GM23338 (cell line): ENCODE measurements at regions not wholly inside any gene's neighbourhood (a gene's known extent, or its start where the extent isn't known, plus 50 kb on each side); places are given as distances from the start of the nearest gene placed in this dataset.

Experiments
- ATAC-seq: fragments of 200-7000 bp; cut with Tn5 transposase; 3 replicates; pipeline ENCODE4 v1.9.1; 2020
- DNase-seq: peaks from one replicate; pipeline ENCODE4 v3.0.0-alpha.2; 2015; ENCODE audit warnings: low spot score
- H2AFZ ChIP-seq: fragments of 200-600 bp; sonication (generic); 2 replicates; pipeline ENCODE4 v1.8.0; 2016; ENCODE audit warnings: antibody characterized with exemption, mild to moderate bottlenecking, moderate library complexity
- H3F3A ChIP-seq: fragments of 200-600 bp; sonication (generic); replicated peaks from 2 replicates; pipeline ENCODE4 v1.8.0; 2017; ENCODE audit warnings: antibody characterized with exemption, mixed run types, low read depth
- H3K27ac ChIP-seq: fragments of 200-600 bp; sonication (generic); 2 replicates; pipeline ENCODE4 v1.6.1; 2016; ENCODE audit warnings: low read depth
- H3K27me3 ChIP-seq: fragments of 200-600 bp; sonication (generic); 2 replicates; pipeline ENCODE4 v1.8.0; 2016; ENCODE audit warnings: mild to moderate bottlenecking, mixed run types, moderate library complexity; ENCODE audit not compliant: insufficient read depth
- H3K36me3 ChIP-seq: fragments of 200-600 bp; sonication (generic); 2 replicates; pipeline ENCODE4 v1.8.0; 2016; ENCODE audit warnings: mild to moderate bottlenecking; ENCODE audit not compliant: insufficient read depth
- H3K4me1 ChIP-seq: fragments of 200-600 bp; sonication (generic); 2 replicates; pipeline ENCODE4 v1.8.0; 2016; ENCODE audit warnings: mild to moderate bottlenecking, moderate library complexity; ENCODE audit not compliant: insufficient read depth
- H3K4me2 ChIP-seq: fragments of 200-600 bp; sonication (generic); 2 replicates; pipeline ENCODE4 v1.7.1; 2017; ENCODE audit warnings: mixed run types
- H3K4me3 ChIP-seq: fragments of 200-600 bp; sonication (generic); 2 replicates; pipeline ENCODE4 v1.6.1; 2016; ENCODE audit warnings: mixed run types
- H3K79me2 ChIP-seq: fragments of 200-600 bp; sonication (generic); replicated peaks from 2 replicates; pipeline ENCODE4 v1.8.0; 2017; ENCODE audit warnings: mild to moderate bottlenecking; ENCODE audit not compliant: insufficient read depth
- H3K9me2 ChIP-seq: fragments of 200-600 bp; sonication (generic); 2 replicates; pipeline ENCODE4 v1.8.0; 2017; ENCODE audit not compliant: insufficient read depth
- H4K20me1 ChIP-seq: fragments of 200-600 bp; sonication (generic); replicated peaks from 2 replicates; pipeline ENCODE4 v1.8.0; 2017; ENCODE audit warnings: mild to moderate bottlenecking; ENCODE audit not compliant: insufficient read depth
- H3K27ac Mint-ChIP-seq: 2 replicates; pipeline ENCODE4 v1.8.0; 2020; ENCODE audit warnings: inconsistent platforms, mild to moderate bottlenecking, moderate library complexity, mixed read lengths
- H3K27me3 Mint-ChIP-seq: 3 replicates; pipeline ENCODE4 v1.8.0; 2022; ENCODE audit warnings: low read depth, mild to moderate bottlenecking, moderate library complexity, mixed read lengths, inconsistent platforms; ENCODE audit not compliant: insufficient read depth, poor library complexity
- H3K36me3 Mint-ChIP-seq: 3 replicates; pipeline ENCODE4 v1.8.0; 2021; ENCODE audit warnings: low read depth, mild to moderate bottlenecking, inconsistent platforms, moderate library complexity, mixed read lengths
- H3K4me1 Mint-ChIP-seq: 3 replicates; pipeline ENCODE4 v1.8.0; 2020; ENCODE audit warnings: mild to moderate bottlenecking, inconsistent platforms, mixed read lengths
- H3K4me3 Mint-ChIP-seq: 3 replicates; pipeline ENCODE4 v1.8.0; 2021; ENCODE audit warnings: moderate library complexity, mild to moderate bottlenecking, inconsistent platforms, mixed read lengths
- H3K9me3 Mint-ChIP-seq: 3 replicates; pipeline ENCODE4 v1.8.0; 2020; ENCODE audit warnings: moderate library complexity, mild to moderate bottlenecking, inconsistent platforms, mixed read lengths
- CREB1 ChIP-seq: fragments of 250-450 bp; sonication (Bioruptor Pico); IDR thresholded peaks from 2 replicates; pipeline ENCODE4 v1.5.0; 2020; ENCODE audit warnings: low read depth, mild to moderate bottlenecking, moderate library complexity
- CTCF ChIP-seq, 2 experiments: fragments of 200-600 bp in 1 of 2; sonication (generic) in 1 of 2; conservative IDR thresholded peaks; 2 replicates each; pipeline versions ENCODE4 v1.5.1 to v1.6.1; 2016 to 2017; ENCODE audit warnings: antibody characterized with exemption in 2 of 2, low read depth in 2 of 2, mild to moderate bottlenecking in 2 of 2, moderate library complexity in 1 of 2
- ETS1 ChIP-seq: IDR thresholded peaks from 2 replicates; pipeline ENCODE4 v1.6.1; 2016; ENCODE audit warnings: antibody characterized with exemption
- NANOG ChIP-seq: IDR thresholded peaks from 2 replicates; pipeline ENCODE4 v1.6.1; 2016; ENCODE audit warnings: antibody characterized with exemption, borderline replicate concordance
- POLR2AphosphoS5 ChIP-seq: IDR thresholded peaks from 2 replicates; pipeline ENCODE4 v1.6.1; 2016; ENCODE audit warnings: antibody characterized with exemption, low read depth
- REST ChIP-seq: IDR thresholded peaks from one replicate; pipeline ENCODE4 v1.6.1; 2018; ENCODE audit warnings: antibody characterized with exemption; ENCODE audit not compliant: unreplicated experiment
- STAT1 ChIP-seq: IDR thresholded peaks from one replicate; pipeline ENCODE4 v1.6.1; 2016; ENCODE audit warnings: antibody characterized with exemption; ENCODE audit not compliant: unreplicated experiment
- ZNF331 ChIP-seq: fragments of 250-450 bp; sonication (Bioruptor Pico); IDR thresholded peaks from 2 replicates; pipeline ENCODE4 v1.5.0; 2020; ENCODE audit warnings: low read depth, mild to moderate bottlenecking, moderate library complexity
- ZNF462 ChIP-seq: fragments of 250-450 bp; sonication (Bioruptor Pico); IDR thresholded peaks from 2 replicates; pipeline ENCODE4 v1.5.0; 2020; ENCODE audit warnings: mild to moderate bottlenecking, moderate library complexity

- Mint-ChIP-seq H3K4me3 (no peak overlapping the region), H3K27me3 (peaks cover 8% of the 10 kb centered on the region), H3K9me3 (no peaks in the 10 kb centered on the region; the same call in 2 of the 3 replicates), H3K36me3 (peaks cover 4% of the 10 kb centered on the region; the same call in 2 of the 3 replicates), H3K27ac (no peak overlapping the region), H3K4me1 (peaks cover 55% of the 10 kb centered on the region)
- no peaks in the 10 kb centered on the region for H4K20me1 ChIP-seq
- H3K27ac ChIP-seq = no peak overlapping the region
- H3K9me2 ChIP-seq = no peaks in the 10 kb centered on the region
- H3F3A ChIP-seq = no peaks in the 10 kb centered on the region
- ATAC-seq (no peak), DNase-seq (no peak)
- H3K36me3 ChIP-seq = no peaks in the 10 kb centered on the region
- peaks cover 42% of the 10 kb centered on the region for H3K4me1 ChIP-seq
- TF ChIP-seq NANOG (no peak), ZNF331 (no peak), ETS1 (no peak), CTCF (conservative IDR thresholded peaks at IDR 0.05; ENCODE audit: low read depth in 2 of 2) (no peak), CREB1 (CRISPR knock-in tag) (no peak)
- H3K79me2 ChIP-seq = no peaks in the 10 kb centered on the region
- H3K27me3 ChIP-seq = no peaks in the 10 kb centered on the region
- H3K4me3 ChIP-seq = no peak overlapping the region
- no peak overlapping the region for H2AFZ ChIP-seq
- H3K4me2 ChIP-seq = peak overlapping the region; percentile 65; the same call in 1 of the 2 replicates
These were observed 245.3 kb downstream of the BCOR start for GRCh38 chrX:39852491-39852890.

- H3K36me3 Mint-ChIP-seq = peaks cover 4% of the 10 kb centered on the region; the same call in 2 of the 3 replicates
- peaks cover 53% of the 10 kb centered on the region for H3K4me1 Mint-ChIP-seq
- H3K79me2 ChIP-seq = no peaks in the 10 kb centered on the region
- no peak overlapping the region for H3K4me3 ChIP-seq
- no peaks in the 10 kb centered on the region for H3F3A ChIP-seq
- ATAC-seq (no peak), DNase-seq (no peak)
- H3K27me3 Mint-ChIP-seq = peaks cover 8% of the 10 kb centered on the region
- peak overlapping the region; percentile 65 for H3K4me2 ChIP-seq
- H4K20me1 ChIP-seq = no peaks in the 10 kb centered on the region
- H3K27ac Mint-ChIP-seq = no peak overlapping the region
- H3K27ac ChIP-seq = no peak overlapping the region
- H3K36me3 ChIP-seq = no peaks in the 10 kb centered on the region
- no peaks in the 10 kb centered on the region for H3K9me3 Mint-ChIP-seq
- H3K4me3 Mint-ChIP-seq = no peak overlapping the region; the same call in 2 of the 3 replicates
- H3K4me1 ChIP-seq = peaks cover 42% of the 10 kb centered on the region
- no peaks in the 10 kb centered on the region for H3K27me3 ChIP-seq
- no peak overlapping the region for H2AFZ ChIP-seq
- no peaks in the 10 kb centered on the region for H3K9me2 ChIP-seq
- TF ChIP-seq STAT1 (no peak), CREB1 (CRISPR knock-in tag) (no peak), ZNF462 (CRISPR knock-in tag) (no peak), REST (no peak), POLR2AphosphoS5 (no peak)
These were observed 244.2 kb downstream of the BCOR start for GRCh38 chrX:39853417-39854030.
